ENCODE measurements at regions not wholly inside any gene's neighbourhood (a gene's known extent, or its start where the extent isn't known, plus 50 kb on each side); places are given as distances from the start of the nearest gene placed in this dataset.
A peak's percentile ranks its signal among the peaks of the same experiment; 100 is the strongest.
"Not testable (repeated sequence)": the region's sequence is repeated elsewhere in the genome, so short reads cannot be mapped to it uniquely, and the experiment has no call there.

GRCh38 chr20:23147964-23148730, 62.0 kb upstream of the CD93 start:
- DNase-seq = peak; percentile 51

- no peak for DNase-seq
These were observed 61.5 kb upstream of the CD93 start for GRCh38 chr20:23147647-23147963.

- peak; percentile 8 for DNase-seq
These were observed 60.9 kb upstream of the CD93 start for GRCh38 chr20:23146857-23147637.

- DNase-seq = no peak
These were observed 60.1 kb upstream of the CD93 start for GRCh38 chr20:23146181-23146580.

- DNase-seq = no peak
These were observed 59.2 kb upstream of the CD93 start for GRCh38 chr20:23145281-23145700.

GRCh38 chr20:23144856-23145255, 58.7 kb upstream of the CD93 start:
- no peak for DNase-seq

GRCh38 chr20:23143986-23144690, 58.0 kb upstream of the CD93 start:
- DNase-seq = no peak

GRCh38 chr20:23143098-23143497, 57.0 kb upstream of the CD93 start:
- peak; percentile 74 for DNase-seq

- no peak for DNase-seq
These were observed 56.3 kb upstream of the CD93 start for GRCh38 chr20:23142162-23143050.

GRCh38 chr20:23141450-23142161, 55.5 kb upstream of the CD93 start:
- no peak for DNase-seq

GRCh38 chr20:23140991-23141390, 54.9 kb upstream of the CD93 start:
- no peak for DNase-seq

- DNase-seq = not testable (repeated sequence)
These were observed 53.9 kb upstream of the CD93 start for GRCh38 chr20:23139984-23140383.

GRCh38 chr20:23139524-23139923, 53.4 kb upstream of the CD93 start:
- no peak for DNase-seq

- no peak for DNase-seq
These were observed 52.6 kb upstream of the CD93 start for GRCh38 chr20:23138682-23139081.

GRCh38 chr20:23138226-23138625, 52.1 kb upstream of the CD93 start:
- no peak for DNase-seq

- peak; percentile 72 for DNase-seq
These were observed 51.0 kb upstream of the CD93 start for GRCh38 chr20:23136893-23137745.

- DNase-seq = no peak
These were observed 49.6 kb upstream of the CD93 start for GRCh38 chr20:23135449-23136420.

All from femur (tissue), 1 donor.